Gastroesophageal sphincter (tissue), 2 donors: ENCODE measurements at regions not wholly inside any gene's neighbourhood (a gene's known extent, or its start where the extent isn't known, plus 50 kb on each side); places are given as distances from the start of the nearest gene placed in this dataset.

Source experiments
- EP300 ChIP-seq: sonication (generic); formaldehyde crosslinking; IDR thresholded peaks from one replicate; pipeline ENCODE4 v1.6.1; 2017; ENCODE audit warnings: antibody characterized with exemption, mild to moderate bottlenecking
- POLR2A ChIP-seq, 2 donors: fragments of 450-650 bp; IDR thresholded peaks; one replicate each; pipeline ENCODE4 v1.6.1; 2017; ENCODE audit warnings: antibody characterized with exemption in 2 of 2, mild to moderate bottlenecking in 2 of 2, moderate library complexity in 1 of 2
- POLR2AphosphoS5 ChIP-seq: sonication (generic); formaldehyde crosslinking; IDR thresholded peaks from one replicate; pipeline ENCODE4 v1.6.1; 2017; ENCODE audit warnings: antibody characterized with exemption

GRCh38 chr4:136847881-136848621 lies 684.2 kb downstream of the PCDH18 start:
- TF ChIP-seq POLR2A (IDR thresholded peaks at IDR 0.05) (no peak), POLR2AphosphoS5 (no peak), EP300 (no peak)
